ENCODE measurements at regions not wholly inside any gene's neighbourhood (a gene's known extent, or its start where the extent isn't known, plus 50 kb on each side); places are given as distances from the start of the nearest gene placed in this dataset.

- TF ChIP-seq CTCF (IDR thresholded peaks at IDR 0.05; ENCODE audit: borderline replicate concordance, control extremely low read depth, extremely low read depth, insufficient read depth, missing control alignments): no peak
- in situ Hi-C loops (cut with MboI; ENCODE audit: low sequenced_read_pairs, unreplicated experiment): no loop called here
- DNase-seq (ENCODE audit: low spot score): no peak
Measured at GRCh38 chr10:58903071-58903470, 273.4 kb upstream of the PHYHIPL start.

- in situ Hi-C loops (cut with MboI; ENCODE audit: low sequenced_read_pairs, unreplicated experiment): no loop called here
- no peak for TF ChIP-seq CTCF (IDR thresholded peaks at IDR 0.05; ENCODE audit: borderline replicate concordance, control extremely low read depth, extremely low read depth, insufficient read depth, missing control alignments)
- DNase-seq (ENCODE audit: low spot score): no peak
Measured at GRCh38 chr10:58909881-58910280, 266.6 kb upstream of the PHYHIPL start.

GRCh38 chr10:58913717-58914116 is 262.7 kb upstream of the PHYHIPL start:
- in situ Hi-C loops (cut with MboI; ENCODE audit: low sequenced_read_pairs, unreplicated experiment): no loop called here
- TF ChIP-seq CTCF (IDR thresholded peaks at IDR 0.05; ENCODE audit: borderline replicate concordance, control extremely low read depth, extremely low read depth, insufficient read depth, missing control alignments): no peak
- DNase-seq (ENCODE audit: low spot score): no peak

GRCh38 chr10:58918887-58919286 is 257.6 kb upstream of the PHYHIPL start:
- in situ Hi-C loops (cut with MboI; ENCODE audit: low sequenced_read_pairs, unreplicated experiment): no loop called here
- no peak for TF ChIP-seq CTCF (IDR thresholded peaks at IDR 0.05; ENCODE audit: borderline replicate concordance, control extremely low read depth, extremely low read depth, insufficient read depth, missing control alignments)
- DNase-seq (ENCODE audit: low spot score): peak; percentile 11

- TF ChIP-seq CTCF (IDR thresholded peaks at IDR 0.05; ENCODE audit: borderline replicate concordance, control extremely low read depth, extremely low read depth, insufficient read depth, missing control alignments): no peak
- DNase-seq (ENCODE audit: low spot score): no peak
- in situ Hi-C loops (cut with MboI; ENCODE audit: low sequenced_read_pairs, unreplicated experiment): no loop called here
Measured at GRCh38 chr10:58919927-58920654, 256.4 kb upstream of the PHYHIPL start.

- in situ Hi-C loops (cut with MboI; ENCODE audit: low sequenced_read_pairs, unreplicated experiment): no loop called here
Measured at GRCh38 chr10:58920655-58921003, 255.8 kb upstream of the PHYHIPL start.

More at GRCh38 chr10:58920655-58921003, 255.8 kb upstream of the PHYHIPL start:
- no peak for TF ChIP-seq CTCF (IDR thresholded peaks at IDR 0.05; ENCODE audit: borderline replicate concordance, control extremely low read depth, extremely low read depth, insufficient read depth, missing control alignments)
- no peak for DNase-seq (ENCODE audit: low spot score)
